ENCODE measurements at regions not wholly inside any gene's neighbourhood (a gene's known extent, or its start where the extent isn't known, plus 50 kb on each side); places are given as distances from the start of the nearest gene placed in this dataset.
"Not testable (repeated sequence)": the region's sequence is repeated elsewhere in the genome, so short reads cannot be mapped to it uniquely, and the experiment has no call there.

GRCh38 chr15:77944002-77944867 lies 133.3 kb downstream of the TBC1D2B start:
- Histone ChIP-seq H3K4me3 (ENCODE audit: low read length) (peak overlapping the region; percentile 38; the same call in 1 of the 2 replicates), H3K27me3 (ENCODE audit: control insufficient read depth, insufficient read depth, low read length) (no peaks in the 10 kb centered on the region), H3K9me3 (ENCODE audit: control insufficient read depth, insufficient read depth, low read length) (no peaks in the 10 kb centered on the region), H3K36me3 (ENCODE audit: control insufficient read depth, insufficient read depth, low read length) (no peaks in the 10 kb centered on the region), H3K27ac (ENCODE audit: low read length) (no peak overlapping the region), H3K4me1 (ENCODE audit: control insufficient read depth, insufficient read depth, low read length) (0 out of 2 replicates have a peak, but pooled peaks cover 2% of the 10 kb centered on the region)
- WGBS (ENCODE audit: insufficient coverage, insufficient read length) = no CpG with 5 or more reads among the region's 45 CpGs
- no peak for DNase-seq (ENCODE audit: low read depth, low spot score)

DNA sequence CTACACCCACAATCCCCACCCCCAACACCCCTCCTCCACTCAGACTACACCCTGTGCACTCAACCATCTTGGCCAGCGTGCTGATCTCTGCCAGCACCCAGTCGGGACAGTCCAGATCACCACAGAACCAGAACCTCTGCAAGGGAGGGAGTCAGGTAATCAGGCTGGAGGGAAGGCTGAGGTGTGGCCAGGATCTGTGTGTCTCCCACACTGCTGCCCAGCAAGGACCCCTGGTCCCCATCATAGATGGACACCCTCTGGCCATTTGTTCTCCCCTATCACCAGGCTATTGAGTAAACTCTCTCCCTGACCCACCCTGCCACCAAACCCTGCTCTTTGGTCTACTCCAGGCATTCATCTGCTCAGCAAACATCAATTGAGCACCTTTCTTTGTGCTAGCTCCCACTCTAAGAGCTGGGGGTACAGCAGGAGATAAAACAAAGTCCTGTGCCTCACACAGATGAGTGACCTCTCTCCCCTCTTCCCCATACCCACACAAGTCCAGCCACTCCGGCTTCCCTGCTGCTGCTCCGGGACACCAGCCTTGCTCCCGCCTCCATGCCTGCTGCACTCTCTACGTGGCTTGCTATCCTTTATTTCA lies 134.8 kb downstream of the TBC1D2B start:
- no CpG with 5 or more reads among the region's 6 CpGs for WGBS (ENCODE audit: insufficient coverage, insufficient read length)
- Histone ChIP-seq H3K4me1 (ENCODE audit: control insufficient read depth, insufficient read depth, low read length) (0 out of 2 replicates have a peak, but pooled peaks cover 2% of the 10 kb centered on the region), H3K27ac (ENCODE audit: low read length) (no peak overlapping the region), H3K36me3 (ENCODE audit: control insufficient read depth, insufficient read depth, low read length) (no peaks in the 10 kb centered on the region), H3K9me3 (ENCODE audit: control insufficient read depth, insufficient read depth, low read length) (no peaks in the 10 kb centered on the region), H3K4me3 (ENCODE audit: low read length) (no peak overlapping the region), H3K27me3 (ENCODE audit: control insufficient read depth, insufficient read depth, low read length) (no peaks in the 10 kb centered on the region)
- no peak for DNase-seq (ENCODE audit: low read depth, low spot score)

- not testable (repeated sequence) for H3K9me3 ChIP-seq (ENCODE audit: control insufficient read depth, insufficient read depth, low read length); H3K4me3 ChIP-seq (ENCODE audit: low read length); H3K4me1 ChIP-seq (ENCODE audit: control insufficient read depth, insufficient read depth, low read length); DNase-seq (ENCODE audit: low read depth, low spot score); H3K27me3 ChIP-seq (ENCODE audit: control insufficient read depth, insufficient read depth, low read length); H3K27ac ChIP-seq (ENCODE audit: low read length); H3K36me3 ChIP-seq (ENCODE audit: control insufficient read depth, insufficient read depth, low read length)
- WGBS (ENCODE audit: insufficient coverage, insufficient read length) = no CpG with 5 or more reads among the region's 25 CpGs
These were observed 136.3 kb downstream of the TBC1D2B start for GRCh38 chr15:77941090-77941827.

GRCh38 chr15:77940381-77940947 lies 137.0 kb downstream of the TBC1D2B start:
- DNase-seq (ENCODE audit: low read depth, low spot score) = no peak
- no CpG with 5 or more reads among the region's 8 CpGs for WGBS (ENCODE audit: insufficient coverage, insufficient read length)
- H3K4me3 ChIP-seq (ENCODE audit: low read length) = no peak overlapping the region
- no peak overlapping the region for H3K27ac ChIP-seq (ENCODE audit: low read length)
- no peaks in the 10 kb centered on the region for H3K9me3 ChIP-seq (ENCODE audit: control insufficient read depth, insufficient read depth, low read length)
- H3K27me3 ChIP-seq (ENCODE audit: control insufficient read depth, insufficient read depth, low read length) = no peaks in the 10 kb centered on the region
- H3K36me3 ChIP-seq (ENCODE audit: control insufficient read depth, insufficient read depth, low read length) = no peaks in the 10 kb centered on the region
- 0 out of 2 replicates have a peak, but pooled peaks cover 2% of the 10 kb centered on the region for H3K4me1 ChIP-seq (ENCODE audit: control insufficient read depth, insufficient read depth, low read length)

DNA sequence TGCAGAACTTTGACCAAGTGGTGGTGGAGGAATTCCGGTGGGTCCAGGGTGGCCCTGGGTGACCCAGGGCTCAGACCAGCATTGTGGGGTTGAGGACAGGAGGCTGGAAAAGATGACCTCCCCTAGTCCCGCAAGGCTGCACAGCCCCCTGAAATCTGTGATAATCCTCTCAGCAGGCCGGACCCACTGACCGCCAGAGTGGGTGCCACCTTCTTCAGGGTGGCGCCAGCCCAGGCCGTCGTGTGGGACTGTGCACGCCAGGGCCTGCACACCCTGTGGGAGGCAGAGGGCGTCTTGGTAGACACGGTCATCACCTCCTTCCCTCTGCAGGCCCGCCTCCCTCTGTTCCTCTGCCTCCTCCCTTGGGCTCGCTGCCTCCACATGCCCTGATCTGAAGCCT lies 137.7 kb downstream of the TBC1D2B start:
- Histone ChIP-seq H3K36me3 (ENCODE audit: control insufficient read depth, insufficient read depth, low read length) (no peaks in the 10 kb centered on the region), H3K27me3 (ENCODE audit: control insufficient read depth, insufficient read depth, low read length) (no peaks in the 10 kb centered on the region), H3K27ac (ENCODE audit: low read length) (no peak overlapping the region), H3K9me3 (ENCODE audit: control insufficient read depth, insufficient read depth, low read length) (no peaks in the 10 kb centered on the region), H3K4me3 (ENCODE audit: low read length) (no peak overlapping the region), H3K4me1 (ENCODE audit: control insufficient read depth, insufficient read depth, low read length) (0 out of 2 replicates have a peak, but pooled peaks cover 2% of the 10 kb centered on the region)
- WGBS (ENCODE audit: insufficient coverage, insufficient read length) = no CpG with 5 or more reads among the region's 12 CpGs
- no peak for DNase-seq (ENCODE audit: low read depth, low spot score)

DNA sequence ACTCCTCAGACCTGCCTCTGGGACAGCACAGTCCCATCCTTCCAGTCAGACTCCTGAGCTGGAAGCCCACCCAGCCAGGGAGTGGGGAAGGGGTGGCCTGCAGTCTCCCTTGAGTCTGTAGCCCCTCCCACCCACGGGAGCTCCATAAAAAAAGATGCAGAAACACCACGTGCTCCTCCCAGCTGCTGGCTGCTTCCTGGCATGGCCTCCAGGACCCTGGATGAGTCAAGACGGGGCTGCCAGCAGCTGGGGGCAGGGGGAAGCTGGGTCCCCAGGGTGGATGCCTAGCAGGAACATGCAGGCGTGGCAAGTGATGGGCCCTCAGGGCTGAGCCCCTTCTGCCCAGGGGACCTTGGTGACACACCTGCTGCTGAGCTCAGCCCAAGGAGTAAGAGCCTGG lies 138.5 kb downstream of the TBC1D2B start:
- not testable (repeated sequence) for H3K36me3 ChIP-seq (ENCODE audit: control insufficient read depth, insufficient read depth, low read length); H3K4me3 ChIP-seq (ENCODE audit: low read length); H3K27ac ChIP-seq (ENCODE audit: low read length); H3K9me3 ChIP-seq (ENCODE audit: control insufficient read depth, insufficient read depth, low read length); DNase-seq (ENCODE audit: low read depth, low spot score); H3K27me3 ChIP-seq (ENCODE audit: control insufficient read depth, insufficient read depth, low read length); H3K4me1 ChIP-seq (ENCODE audit: control insufficient read depth, insufficient read depth, low read length)
- WGBS (ENCODE audit: insufficient coverage, insufficient read length) = no CpG with 5 or more reads among the region's 4 CpGs

- H3K27ac ChIP-seq (ENCODE audit: low read length); H3K9me3 ChIP-seq (ENCODE audit: control insufficient read depth, insufficient read depth, low read length): not testable (repeated sequence)
- WGBS (ENCODE audit: insufficient coverage, insufficient read length) = no CpG with 5 or more reads among the region's 12 CpGs
These were observed 139.0 kb downstream of the TBC1D2B start for GRCh38 chr15:77938546-77938945.

DNA sequence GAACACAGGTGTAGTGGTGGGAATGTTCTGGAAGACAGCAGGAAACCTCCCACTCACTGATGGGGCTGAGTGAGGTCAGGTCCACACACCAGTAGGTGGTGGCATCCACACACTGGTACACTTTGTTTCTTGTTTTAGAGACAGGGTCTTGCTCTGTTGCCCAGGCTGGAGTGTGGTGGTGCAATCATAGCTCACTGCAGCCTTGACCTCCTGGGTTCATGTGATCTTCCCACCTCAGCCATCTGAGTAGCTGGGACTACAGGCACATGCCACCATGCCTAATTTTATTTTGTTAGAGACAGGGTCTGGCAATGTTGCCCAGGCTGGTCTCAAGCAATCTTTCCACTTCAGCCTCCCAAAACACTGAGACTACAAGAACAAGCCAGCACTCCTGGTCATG lies 140.9 kb downstream of the TBC1D2B start:
- H3K27me3 ChIP-seq (ENCODE audit: control insufficient read depth, insufficient read depth, low read length); H3K4me3 ChIP-seq (ENCODE audit: low read length); DNase-seq (ENCODE audit: low read depth, low spot score): not testable (repeated sequence)

More at GRCh38 chr15:77938546-77938945, 139.0 kb downstream of the TBC1D2B start:
- DNase-seq (ENCODE audit: low read depth, low spot score); H3K27me3 ChIP-seq (ENCODE audit: control insufficient read depth, insufficient read depth, low read length); H3K4me1 ChIP-seq (ENCODE audit: control insufficient read depth, insufficient read depth, low read length); H3K36me3 ChIP-seq (ENCODE audit: control insufficient read depth, insufficient read depth, low read length); H3K4me3 ChIP-seq (ENCODE audit: low read length): not testable (repeated sequence)

DNA sequence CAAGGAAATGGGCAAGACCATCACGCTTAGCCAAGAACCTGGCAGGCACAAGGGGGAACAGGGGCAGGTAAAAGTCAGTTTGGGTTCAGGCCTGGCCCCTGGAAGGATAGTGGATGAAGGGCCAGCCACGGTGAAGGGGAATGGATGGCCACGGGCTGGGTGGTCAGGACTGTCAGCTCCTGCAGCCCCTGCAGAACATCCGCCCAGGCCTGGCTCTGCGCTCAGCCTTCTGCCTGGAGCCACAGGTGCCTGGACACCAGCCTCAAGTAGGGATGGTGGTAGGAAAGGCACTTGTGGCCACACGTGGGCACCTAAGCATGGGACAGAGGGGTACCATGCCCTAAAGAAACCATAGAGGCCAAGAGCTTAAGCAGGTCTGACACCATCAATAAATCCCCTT lies 143.0 kb downstream of the TBC1D2B start:
- not testable (repeated sequence) for H3K4me3 ChIP-seq (ENCODE audit: low read length); H3K27me3 ChIP-seq (ENCODE audit: control insufficient read depth, insufficient read depth, low read length); H3K36me3 ChIP-seq (ENCODE audit: control insufficient read depth, insufficient read depth, low read length); H3K27ac ChIP-seq (ENCODE audit: low read length); H3K9me3 ChIP-seq (ENCODE audit: control insufficient read depth, insufficient read depth, low read length); H3K4me1 ChIP-seq (ENCODE audit: control insufficient read depth, insufficient read depth, low read length); DNase-seq (ENCODE audit: low read depth, low spot score)
- WGBS (ENCODE audit: insufficient coverage, insufficient read length) = no CpG with 5 or more reads among the region's 6 CpGs

More for the DNA sequence above, 140.9 kb downstream of the TBC1D2B start:
- not testable (repeated sequence) for H3K4me1 ChIP-seq (ENCODE audit: control insufficient read depth, insufficient read depth, low read length); H3K36me3 ChIP-seq (ENCODE audit: control insufficient read depth, insufficient read depth, low read length); H3K9me3 ChIP-seq (ENCODE audit: control insufficient read depth, insufficient read depth, low read length); H3K27ac ChIP-seq (ENCODE audit: low read length)

GRCh38 chr15:77930907-77931306 lies 146.6 kb downstream of the TBC1D2B start:
- not testable (repeated sequence) for H3K9me3 ChIP-seq (ENCODE audit: control insufficient read depth, insufficient read depth, low read length); H3K4me1 ChIP-seq (ENCODE audit: control insufficient read depth, insufficient read depth, low read length); H3K27ac ChIP-seq (ENCODE audit: low read length); H3K36me3 ChIP-seq (ENCODE audit: control insufficient read depth, insufficient read depth, low read length); DNase-seq (ENCODE audit: low read depth, low spot score); H3K4me3 ChIP-seq (ENCODE audit: low read length); H3K27me3 ChIP-seq (ENCODE audit: control insufficient read depth, insufficient read depth, low read length)
- no CpG with 5 or more reads among the region's 4 CpGs for WGBS (ENCODE audit: insufficient coverage, insufficient read length)

All from iPS DF 6.9 (cell line).